ENCODE measurements at regions not wholly inside any gene's neighbourhood (a gene's known extent, or its start where the extent isn't known, plus 50 kb on each side); places are given as distances from the start of the nearest gene placed in this dataset.

DNA sequence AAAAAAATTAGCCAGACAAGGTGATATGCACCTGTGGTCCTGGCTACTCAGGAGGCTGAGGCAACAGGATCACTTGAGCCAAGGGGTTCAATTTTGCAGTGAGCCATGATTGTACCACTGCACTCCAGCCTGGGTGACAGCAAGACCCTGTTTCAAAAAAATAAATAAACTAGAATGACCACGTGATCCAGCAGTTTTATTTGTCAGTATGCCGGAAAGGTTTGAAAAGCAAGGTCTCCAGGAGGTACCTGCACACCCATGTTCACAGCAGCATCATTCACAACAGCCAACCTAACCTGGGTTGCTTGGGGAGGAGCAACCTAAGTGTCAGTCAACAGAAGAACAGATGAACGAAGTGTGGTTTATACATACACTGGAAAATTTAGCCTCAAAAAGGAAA is 78.7 kb upstream of the SEPTIN5 start:
- H3K4me3 ChIP-seq (ENCODE audit: low read depth, poor library complexity, severe bottlenecking), result no peak overlapping the region
- intact Hi-C loops (cut with DNase I; ENCODE audit: low total_unique reads), result loop anchor here (10.0 kb wide), 1 partner anchor 501 kb away; the partner anchor contains the start of gene TSSK2
- 82 to 85% methylated on average over 3 of the region's 3 CpGs for WGBS, 2 donors
- TF ChIP-seq, protein P1, sequence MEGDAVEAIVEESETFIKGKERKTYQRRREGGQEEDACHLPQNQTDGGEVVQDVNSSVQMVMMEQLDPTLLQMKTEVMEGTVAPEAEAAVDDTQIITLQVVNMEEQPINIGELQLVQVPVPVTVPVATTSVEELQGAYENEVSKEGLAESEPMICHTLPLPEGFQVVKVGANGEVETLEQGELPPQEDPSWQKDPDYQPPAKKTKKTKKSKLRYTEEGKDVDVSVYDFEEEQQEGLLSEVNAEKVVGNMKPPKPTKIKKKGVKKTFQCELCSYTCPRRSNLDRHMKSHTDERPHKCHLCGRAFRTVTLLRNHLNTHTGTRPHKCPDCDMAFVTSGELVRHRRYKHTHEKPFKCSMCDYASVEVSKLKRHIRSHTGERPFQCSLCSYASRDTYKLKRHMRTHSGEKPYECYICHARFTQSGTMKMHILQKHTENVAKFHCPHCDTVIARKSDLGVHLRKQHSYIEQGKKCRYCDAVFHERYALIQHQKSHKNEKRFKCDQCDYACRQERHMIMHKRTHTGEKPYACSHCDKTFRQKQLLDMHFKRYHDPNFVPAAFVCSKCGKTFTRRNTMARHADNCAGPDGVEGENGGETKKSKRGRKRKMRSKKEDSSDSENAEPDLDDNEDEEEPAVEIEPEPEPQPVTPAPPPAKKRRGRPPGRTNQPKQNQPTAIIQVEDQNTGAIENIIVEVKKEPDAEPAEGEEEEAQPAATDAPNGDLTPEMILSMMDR (IDR thresholded peaks at IDR 0.05), result no peak
- no peak for TF ChIP-seq POLR2A (IDR thresholded peaks at IDR 0.05)
- peak in 1 of 2 donors; percentile 42 for DNase-seq (ENCODE audit: low spot score in 2 of 2)

DNA sequence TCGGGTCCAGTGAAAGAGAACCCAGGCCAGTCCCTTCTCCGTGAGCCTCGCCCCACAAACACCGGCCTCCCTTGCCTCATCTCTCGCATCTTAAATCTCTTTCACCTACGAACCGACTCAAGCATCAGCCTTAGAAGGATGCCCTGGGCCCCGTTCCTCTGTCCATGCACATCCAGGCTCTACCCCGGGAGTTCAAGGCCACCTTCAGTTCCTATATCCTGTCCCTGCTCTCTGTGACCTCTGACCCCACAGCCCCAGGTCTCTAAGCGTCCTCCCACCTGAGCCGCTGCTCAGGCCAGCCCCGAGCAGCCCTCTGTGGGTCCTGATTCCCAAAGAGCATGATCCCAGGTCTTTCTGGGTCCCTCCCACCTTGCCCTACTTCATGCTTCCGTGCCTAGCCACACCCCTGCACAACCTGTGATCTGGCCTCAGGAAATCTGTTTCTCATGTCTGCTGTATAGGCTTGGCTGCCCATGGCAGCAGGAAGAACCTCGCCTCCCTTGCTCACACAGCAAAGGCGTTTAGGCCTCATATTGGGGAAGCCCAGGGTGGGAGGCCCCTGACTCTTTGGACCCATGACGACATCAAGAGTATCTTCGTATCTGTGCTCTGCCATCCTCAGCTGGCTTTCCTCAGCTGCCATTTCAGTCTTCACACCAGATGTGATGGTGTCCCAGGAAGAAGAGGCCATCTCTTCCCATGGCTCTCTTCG is 77.5 kb upstream of the SEPTIN5 start:
- intact Hi-C loops (cut with DNase I; ENCODE audit: low total_unique reads), result loop anchor here (10.0 kb wide), 1 partner anchor 502 kb away; the partner anchor contains the start of gene TSSK2
- 82 to 87% methylated on average over 18 of the region's 18 CpGs for WGBS, 2 donors
- TF ChIP-seq POLR2A (IDR thresholded peaks at IDR 0.05), result no peak
- TF ChIP-seq, protein P1 (IDR thresholded peaks at IDR 0.05), result no peak
- no peak overlapping the region for H3K4me3 ChIP-seq (ENCODE audit: low read depth, poor library complexity, severe bottlenecking)
- DNase-seq (ENCODE audit: low spot score in 2 of 2), result peak in 1 of 2 donors; percentile 83

DNA sequence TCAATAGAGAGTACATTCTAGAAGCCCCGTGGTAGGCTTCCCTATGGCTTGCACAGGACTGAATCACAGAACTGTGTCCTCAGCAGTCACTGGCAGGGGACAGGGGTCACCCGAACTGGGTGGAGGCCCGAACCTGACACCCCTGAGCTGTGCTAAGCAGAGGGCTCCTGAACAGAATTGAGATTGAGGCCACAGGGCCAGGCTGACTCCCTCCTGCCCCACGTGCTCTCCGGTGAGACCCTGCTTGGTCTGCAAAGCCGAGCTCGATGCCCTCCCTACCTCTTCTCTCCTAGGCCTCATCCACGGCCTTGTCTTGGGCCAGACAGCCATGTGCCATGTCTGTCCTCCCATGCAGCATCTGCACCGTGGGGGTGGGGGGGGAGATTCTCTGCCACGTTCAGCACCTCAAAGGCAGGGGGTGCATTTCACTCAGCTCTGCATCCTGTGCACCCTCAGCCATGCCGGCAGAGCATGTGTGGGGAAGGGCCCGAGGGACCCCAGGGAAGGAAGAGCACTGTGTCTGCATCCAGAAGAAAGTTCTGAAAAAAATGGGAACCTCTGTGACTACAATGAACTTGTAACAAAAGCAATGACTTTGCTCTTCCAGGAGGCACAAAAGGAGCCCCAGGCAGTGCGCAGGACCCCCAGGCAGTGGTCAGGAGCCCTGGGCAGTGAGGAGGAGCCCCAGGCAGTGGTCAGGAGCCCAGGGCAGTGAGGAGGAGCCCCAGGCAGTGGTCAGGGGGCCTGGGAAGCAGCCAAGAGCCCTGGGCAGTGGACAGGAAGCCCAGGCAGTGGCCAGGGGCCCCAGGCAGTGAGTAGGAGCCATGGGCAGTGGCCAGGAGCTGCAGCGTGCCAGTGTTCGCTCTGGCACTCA is 76.7 kb upstream of the SEPTIN5 start:
- TF ChIP-seq, protein P1 (IDR thresholded peaks at IDR 0.05), result no peak
- TF ChIP-seq POLR2A (IDR thresholded peaks at IDR 0.05), result no peak
- intact Hi-C loops (cut with DNase I; ENCODE audit: low total_unique reads), result loop anchor here (10.0 kb wide), 1 partner anchor 503 kb away; the partner anchor contains the start of gene TSSK2
- DNase-seq (ENCODE audit: low spot score in 2 of 2), result peak in 1 of 2 donors; percentile 56
- no peak overlapping the region for H3K4me3 ChIP-seq (ENCODE audit: low read depth, poor library complexity, severe bottlenecking)
- WGBS, 2 donors, result 79 to 92% methylated on average over 13 to 15 of the region's 15 CpGs

DNA sequence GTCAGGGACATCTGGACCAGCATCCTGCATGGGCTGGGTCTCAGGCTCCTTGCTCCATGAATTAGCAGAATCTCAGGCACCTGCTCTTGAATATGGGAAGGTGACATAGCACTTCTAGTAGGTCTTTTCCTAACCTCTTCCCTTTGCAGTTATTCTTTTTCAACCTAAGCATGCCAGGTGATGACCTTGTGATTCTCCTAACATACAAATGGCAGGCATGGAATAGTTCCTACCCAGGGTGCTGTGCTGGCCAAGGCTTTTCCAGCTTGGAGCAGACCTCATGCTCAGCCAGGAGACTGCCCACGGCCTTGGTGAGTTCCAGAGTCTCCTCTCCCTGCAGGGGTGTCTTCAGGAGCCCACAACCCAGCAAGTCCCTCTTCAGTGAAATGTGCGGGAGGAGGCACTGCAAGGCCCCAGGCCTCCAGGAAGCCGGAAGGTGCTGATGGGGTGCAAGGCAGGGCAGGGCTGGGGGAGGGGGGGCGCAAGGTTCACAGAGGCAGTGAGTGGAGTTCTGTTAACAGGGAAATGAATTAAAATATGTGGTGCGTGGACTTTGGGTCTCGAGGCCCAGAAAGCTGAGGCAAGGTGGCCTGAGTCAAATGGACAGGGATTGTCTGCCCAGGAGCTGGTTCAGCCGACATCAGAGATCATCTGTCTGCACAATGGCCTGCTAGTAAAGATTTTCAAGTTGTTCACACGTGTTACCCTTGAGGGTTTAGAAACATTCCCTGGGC is 75.9 kb upstream of the SEPTIN5 start:
- 85 to 92% methylated on average over 8 of the region's 8 CpGs for WGBS, 2 donors
- intact Hi-C loops (cut with DNase I; ENCODE audit: low total_unique reads), result loop anchor here (10.0 kb wide), 1 partner anchor 504 kb away; the partner anchor contains the start of gene TSSK2
- TF ChIP-seq, protein P1 (IDR thresholded peaks at IDR 0.05), result no peak
- no peak for TF ChIP-seq POLR2A (IDR thresholded peaks at IDR 0.05)
- no peak overlapping the region for H3K4me3 ChIP-seq (ENCODE audit: low read depth, poor library complexity, severe bottlenecking)
- peak in 1 of 2 donors; percentile 76 for DNase-seq (ENCODE audit: low spot score in 2 of 2)

DNA sequence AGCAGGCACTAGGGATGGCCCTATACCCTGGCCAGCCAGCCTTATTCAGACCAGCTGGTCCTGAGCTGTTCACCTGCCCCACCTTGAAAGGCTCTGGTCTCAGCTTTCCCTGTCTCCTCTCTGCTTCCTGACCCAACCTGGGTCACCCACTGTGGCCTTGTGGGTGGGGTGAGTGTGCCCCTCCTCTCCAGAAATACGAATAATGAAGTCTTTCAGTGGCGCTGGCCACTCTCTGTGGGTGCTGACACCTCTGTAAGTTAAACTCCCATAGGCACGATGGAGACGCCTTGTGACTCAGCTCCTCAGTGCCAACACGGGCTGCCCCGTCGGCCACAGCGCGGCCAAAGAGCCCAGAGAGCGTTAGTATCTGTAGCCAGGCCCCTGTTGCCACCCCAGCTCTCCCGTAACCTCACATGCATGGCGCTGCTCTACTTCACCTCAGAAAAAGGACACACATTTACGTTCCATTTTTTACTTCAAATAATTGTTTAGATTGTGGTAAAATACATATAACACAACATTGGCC is 74.6 kb upstream of the SEPTIN5 start:
- DNase-seq (ENCODE audit: low spot score in 2 of 2), result peak in 1 of 2 donors; percentile 59
- intact Hi-C loops (cut with DNase I; ENCODE audit: low total_unique reads), result loop anchor here (10.0 kb wide), 1 partner anchor 505 kb away; the partner anchor contains the start of gene TSSK2
- H3K4me3 ChIP-seq (ENCODE audit: low read depth, poor library complexity, severe bottlenecking), result no peak overlapping the region
- WGBS, 2 donors, result 88 to 93% methylated on average over 13 of the region's 13 CpGs
- TF ChIP-seq POLR2A (IDR thresholded peaks at IDR 0.05), result no peak
- TF ChIP-seq, protein P1 (IDR thresholded peaks at IDR 0.05), result no peak

Data from lower leg skin (tissue), 4 donors.